ENCODE measurements at regions not wholly inside any gene's neighbourhood (a gene's known extent, or its start where the extent isn't known, plus 50 kb on each side); places are given as distances from the start of the nearest gene placed in this dataset.

DNA sequence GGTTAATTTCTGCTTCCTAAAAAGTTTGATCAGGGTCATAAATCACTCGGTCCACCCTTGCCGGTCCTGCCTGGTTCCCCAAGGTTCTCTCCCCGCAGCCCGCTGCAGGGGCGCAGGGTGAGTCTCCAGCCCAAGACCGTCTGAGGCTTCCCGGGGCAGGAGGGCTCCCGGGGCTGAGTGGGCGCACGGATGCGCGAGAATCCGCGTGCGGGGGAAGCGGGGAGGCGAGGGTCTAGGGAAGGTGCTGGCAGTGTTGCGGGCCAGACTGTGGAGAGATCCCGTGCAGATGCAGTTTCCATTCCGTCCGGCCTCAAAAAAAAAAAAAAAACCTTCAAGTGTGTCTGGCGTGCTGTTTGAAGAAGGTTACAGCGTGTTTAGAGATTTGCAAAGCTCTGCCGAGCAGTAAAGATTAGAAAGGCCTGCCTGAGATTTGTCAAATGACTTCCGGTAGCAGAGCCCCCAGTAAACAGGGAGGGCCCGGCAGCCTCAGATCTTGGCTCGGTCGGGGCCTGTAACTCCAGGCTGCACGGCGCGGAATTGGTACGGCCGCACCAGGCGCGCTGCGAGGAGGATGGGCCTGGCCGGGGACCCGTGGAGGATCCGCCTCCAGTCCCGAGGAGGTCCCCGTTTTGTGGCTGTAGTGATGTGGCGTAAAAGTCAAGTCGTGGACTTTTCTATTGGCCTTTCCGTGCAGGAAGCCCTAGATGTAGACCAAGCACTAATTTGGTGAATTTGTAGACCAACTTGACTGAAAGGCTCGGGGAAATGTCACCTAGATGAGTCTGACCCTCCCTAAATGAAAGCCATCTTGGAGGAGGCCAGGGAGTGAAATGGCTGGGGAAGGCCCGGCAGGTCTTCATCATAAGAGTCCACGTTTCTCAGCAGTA, 293.2 kb upstream of the NFE2L3 start:
- TF ChIP-seq, protein P1, sequence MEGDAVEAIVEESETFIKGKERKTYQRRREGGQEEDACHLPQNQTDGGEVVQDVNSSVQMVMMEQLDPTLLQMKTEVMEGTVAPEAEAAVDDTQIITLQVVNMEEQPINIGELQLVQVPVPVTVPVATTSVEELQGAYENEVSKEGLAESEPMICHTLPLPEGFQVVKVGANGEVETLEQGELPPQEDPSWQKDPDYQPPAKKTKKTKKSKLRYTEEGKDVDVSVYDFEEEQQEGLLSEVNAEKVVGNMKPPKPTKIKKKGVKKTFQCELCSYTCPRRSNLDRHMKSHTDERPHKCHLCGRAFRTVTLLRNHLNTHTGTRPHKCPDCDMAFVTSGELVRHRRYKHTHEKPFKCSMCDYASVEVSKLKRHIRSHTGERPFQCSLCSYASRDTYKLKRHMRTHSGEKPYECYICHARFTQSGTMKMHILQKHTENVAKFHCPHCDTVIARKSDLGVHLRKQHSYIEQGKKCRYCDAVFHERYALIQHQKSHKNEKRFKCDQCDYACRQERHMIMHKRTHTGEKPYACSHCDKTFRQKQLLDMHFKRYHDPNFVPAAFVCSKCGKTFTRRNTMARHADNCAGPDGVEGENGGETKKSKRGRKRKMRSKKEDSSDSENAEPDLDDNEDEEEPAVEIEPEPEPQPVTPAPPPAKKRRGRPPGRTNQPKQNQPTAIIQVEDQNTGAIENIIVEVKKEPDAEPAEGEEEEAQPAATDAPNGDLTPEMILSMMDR (IDR thresholded peaks at IDR 0.05): no peak
- no peak for TF ChIP-seq POLR2A (IDR thresholded peaks at IDR 0.05)
